Kidney (tissue), 13 donors: ENCODE measurements at regions not wholly inside any gene's neighbourhood (a gene's known extent, or its start where the extent isn't known, plus 50 kb on each side); places are given as distances from the start of the nearest gene placed in this dataset.

Experiments used
- DNase-seq, 5 donors: peaks; one replicate each; pipeline ENCODE4 v3.0.0-alpha.2; 2013 to 2020
- FAIRE-seq: peaks from 2 replicates; lab custom pipeline; 2012; peaks lifted over from hg19 to GRCh38; lab: Jason Lieb, UNC
- H3K27ac ChIP-seq, 2 donors: one replicate each; pipeline ENCODE4 v1.7.0; 2013; ENCODE audit warnings: low read depth in 2 of 2, low read length in 2 of 2, inconsistent platforms in 1 of 2
- H3K27me3 ChIP-seq: one replicate; pipeline ENCODE4 v1.7.1; 2013; ENCODE audit warnings: low read length, inconsistent platforms; ENCODE audit not compliant: control insufficient read depth, insufficient read depth
- H3K36me3 ChIP-seq, 3 donors: one replicate each; pipeline versions ENCODE4 v1.7.0 to v1.7.1; 2013; ENCODE audit warnings: low read length in 3 of 3, control low read depth in 1 of 3, inconsistent platforms in 1 of 3; ENCODE audit not compliant: insufficient read depth in 3 of 3, control insufficient read depth in 2 of 3
- H3K4me1 ChIP-seq, 3 donors: one replicate each; pipeline versions ENCODE4 v1.7.0 to v1.7.1; 2013; ENCODE audit warnings: low read length in 3 of 3, inconsistent platforms in 1 of 3, low read depth in 1 of 3; ENCODE audit not compliant: control insufficient read depth in 2 of 3, insufficient read depth in 2 of 3
- H3K4me3 ChIP-seq, 3 donors: one replicate each; pipeline versions ENCODE4 v1.7.0 to v1.8.1; 2013; ENCODE audit warnings: low read length in 3 of 3, control low read depth in 1 of 3, inconsistent platforms in 1 of 3
- H3K9ac ChIP-seq, 3 donors: one replicate each; pipeline versions ENCODE4 v1.7.0 to v1.7.1; 2013; ENCODE audit warnings: low read length in 3 of 3, control low read depth in 1 of 3, inconsistent platforms in 1 of 3
- H3K9me3 ChIP-seq, 3 donors: one replicate each; pipeline versions ENCODE4 v1.7.0 to v1.7.1; 2013; ENCODE audit warnings: low read length in 3 of 3, control low read depth in 1 of 3, inconsistent platforms in 1 of 3; ENCODE audit not compliant: control insufficient read depth in 2 of 3, insufficient read depth in 1 of 3
- CTCF ChIP-seq: IDR thresholded peaks from 3 replicates; pipeline ENCODE4 v1.5.1; 2012; ENCODE audit warnings: mild to moderate bottlenecking, moderate library complexity, borderline replicate concordance; ENCODE audit not compliant: insufficient read depth; ENCODE audit errors: extremely low read depth
- intact Hi-C: fragments of 100-400 bp; cut with DNase I; formaldehyde crosslinking; loops from one replicate; pipeline ENCODE4 v1.11.1; 2022
- donor health status: control.
- donor health status: control.
- donor health status: control.
- donor health status: control.
- donor health status: control.
- donor health status: DM: yes; HTN: yes; CAD: no.
- donor health status: Normal renal cell carcinoma (clear cell type).

DNA sequence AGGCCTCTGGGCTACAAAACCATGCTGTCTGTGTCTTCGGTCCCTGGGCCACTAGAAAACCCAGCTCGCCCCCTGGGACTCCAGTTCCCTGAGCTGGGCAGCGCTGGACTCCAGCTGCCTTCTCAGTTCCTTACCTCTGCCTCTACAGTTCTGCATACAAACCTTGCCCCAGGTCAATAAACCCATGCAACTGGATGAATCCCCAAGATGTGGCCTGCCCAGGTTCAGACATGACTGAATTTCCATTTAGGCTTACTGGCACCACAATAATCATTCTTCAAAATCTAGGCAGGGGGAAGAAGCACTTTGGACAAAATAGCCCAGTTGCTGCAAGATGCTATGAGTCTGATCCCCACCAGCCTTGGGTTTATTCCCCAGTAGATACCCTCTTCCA, 159.5 kb downstream of the RRAGC start:
- H3K27me3 ChIP-seq = no peaks in the 10 kb centered on the region
- TF ChIP-seq CTCF = no peak
- no peak overlapping the region for H3K9ac ChIP-seq
- H3K27ac ChIP-seq = no peak overlapping the region
- intact Hi-C loops = no loop called here
- FAIRE-seq (no peak), DNase-seq (no peak)
- H3K9me3 ChIP-seq = no peaks in the 10 kb centered on the region
- H3K4me3 ChIP-seq = no peak overlapping the region
- H3K4me1 ChIP-seq = no peaks in the 10 kb centered on the region
- H3K36me3 ChIP-seq = no peaks in the 10 kb centered on the region

- H3K36me3 ChIP-seq = no peaks in the 10 kb centered on the region
- H3K27ac ChIP-seq = no peak overlapping the region
- no peak overlapping the region for H3K4me3 ChIP-seq
- no peaks in the 10 kb centered on the region for H3K9me3 ChIP-seq
- H3K27me3 ChIP-seq = no peaks in the 10 kb centered on the region
- H3K9ac ChIP-seq = no peak overlapping the region
- H3K4me1 ChIP-seq = no peaks in the 10 kb centered on the region
- FAIRE-seq = no peak
- TF ChIP-seq CTCF = no peak
- no peak for DNase-seq
- intact Hi-C loops = no loop called here
Measured at GRCh38 chr1:38699330-38700076, 160.1 kb downstream of the RRAGC start.

- no peak for FAIRE-seq
- H3K4me3 ChIP-seq = no peak overlapping the region
- H3K27ac ChIP-seq = no peak overlapping the region
- no peak for TF ChIP-seq CTCF
- no peaks in the 10 kb centered on the region for H3K36me3 ChIP-seq
- no peaks in the 10 kb centered on the region for H3K9me3 ChIP-seq
- no peak overlapping the region for H3K9ac ChIP-seq
- intact Hi-C loops = no loop called here
- no peaks in the 10 kb centered on the region for H3K27me3 ChIP-seq
- H3K4me1 ChIP-seq = no peaks in the 10 kb centered on the region
- no peak for DNase-seq
Measured at GRCh38 chr1:38697387-38697786, 162.2 kb downstream of the RRAGC start.

DNA sequence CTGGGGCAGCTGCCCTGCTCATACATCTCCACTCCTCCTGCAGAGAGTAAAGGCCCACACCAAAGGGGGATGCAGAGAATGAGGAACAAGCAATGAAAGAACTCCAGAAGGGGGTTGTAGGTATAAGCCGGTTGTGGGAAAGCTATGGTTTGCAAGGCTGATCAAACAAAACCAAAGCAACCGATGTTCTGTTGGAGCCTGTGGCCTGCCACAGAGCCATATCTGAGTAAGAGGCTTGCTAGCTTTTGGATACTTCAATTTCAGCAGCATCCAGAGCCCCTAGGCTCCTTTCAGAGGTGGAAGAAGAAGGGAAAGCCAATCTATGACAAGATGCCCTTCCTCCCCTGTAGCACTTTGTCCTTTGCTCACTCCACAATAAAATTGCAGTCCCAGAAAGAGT, 163.2 kb downstream of the RRAGC start:
- Histone ChIP-seq H3K9me3 (no peaks in the 10 kb centered on the region), H3K9ac (no peak overlapping the region), H3K27me3 (no peaks in the 10 kb centered on the region), H3K27ac (no peak overlapping the region), H3K36me3 (no peaks in the 10 kb centered on the region), H3K4me1 (no peaks in the 10 kb centered on the region), H3K4me3 (no peak overlapping the region)
- intact Hi-C loops = no loop called here
- no peak for TF ChIP-seq CTCF
- FAIRE-seq (no peak), DNase-seq (no peak)
